SKM-1 (cell line): ENCODE measurements at regions not wholly inside any gene's neighbourhood (a gene's known extent, or its start where the extent isn't known, plus 50 kb on each side); places are given as distances from the start of the nearest gene placed in this dataset.
"Not testable (repeated sequence)": the region's sequence is repeated elsewhere in the genome, so short reads cannot be mapped to it uniquely, and the experiment has no call there.

Source experiments
- DNase-seq: peaks from one replicate; lab custom pipeline; 2025; ENCODE audit not compliant: unreplicated experiment; lab: John Stamatoyannopoulos, UW

- no peak for DNase-seq
Observed at GRCh38 chr6:140256248-140256647, 881.8 kb upstream of the CITED2 start.

DNA sequence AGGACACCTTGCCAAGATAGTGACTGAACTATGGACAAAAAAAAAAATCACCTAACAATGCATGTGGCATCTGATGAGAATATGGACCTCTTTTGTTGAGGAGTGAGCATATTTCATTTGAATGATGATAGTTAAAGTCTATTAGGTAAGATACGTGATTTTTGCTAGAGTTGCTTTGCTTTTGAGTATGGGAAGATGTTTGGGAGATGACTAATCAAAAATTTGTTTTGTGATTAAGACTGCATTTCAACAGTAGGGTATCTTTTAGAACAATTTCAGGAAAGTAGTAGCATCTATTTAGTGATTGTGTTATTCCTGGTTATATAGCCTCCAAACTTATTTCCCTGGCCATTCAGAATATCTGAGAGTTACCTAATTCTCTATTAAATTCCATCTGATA, 878.6 kb upstream of the CITED2 start:
- DNase-seq = no peak

GRCh38 chr6:140252099-140252498, 877.7 kb upstream of the CITED2 start:
- DNase-seq = no peak

DNA sequence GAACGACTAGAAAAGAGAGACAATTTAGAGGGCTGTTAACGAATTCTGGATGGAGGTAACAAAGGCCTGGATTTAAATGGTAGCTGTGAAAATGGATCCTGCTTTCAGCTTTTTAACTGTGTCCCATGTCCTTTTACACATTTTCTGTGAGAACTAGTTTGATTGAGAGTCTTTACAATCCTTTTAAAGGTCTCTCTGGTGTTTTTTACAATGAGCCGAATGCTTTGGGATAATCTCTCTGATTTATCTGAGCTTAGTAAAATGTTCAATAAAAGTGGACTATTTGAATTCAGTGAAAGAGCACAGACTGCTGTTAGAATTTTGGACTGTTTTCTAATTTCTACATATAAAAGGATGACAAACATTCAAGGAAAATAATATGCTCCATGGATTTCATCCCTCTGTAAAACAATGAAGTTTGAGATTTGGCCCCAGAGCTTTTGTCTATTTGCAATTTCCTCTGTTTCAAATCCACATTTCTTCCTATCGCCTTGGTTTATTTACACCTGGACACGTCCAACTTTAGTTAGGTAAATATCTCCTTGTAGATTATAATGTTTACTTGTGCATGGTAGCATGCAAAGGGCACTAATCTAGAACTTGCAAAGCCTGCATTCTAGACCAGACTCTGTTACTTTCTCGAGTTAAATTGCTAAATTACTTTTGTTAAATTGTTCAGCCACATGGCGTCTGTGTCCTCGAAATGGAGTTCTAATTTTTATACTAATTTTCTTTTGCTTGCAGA, 871.0 kb upstream of the CITED2 start:
- DNase-seq = no peak

DNA sequence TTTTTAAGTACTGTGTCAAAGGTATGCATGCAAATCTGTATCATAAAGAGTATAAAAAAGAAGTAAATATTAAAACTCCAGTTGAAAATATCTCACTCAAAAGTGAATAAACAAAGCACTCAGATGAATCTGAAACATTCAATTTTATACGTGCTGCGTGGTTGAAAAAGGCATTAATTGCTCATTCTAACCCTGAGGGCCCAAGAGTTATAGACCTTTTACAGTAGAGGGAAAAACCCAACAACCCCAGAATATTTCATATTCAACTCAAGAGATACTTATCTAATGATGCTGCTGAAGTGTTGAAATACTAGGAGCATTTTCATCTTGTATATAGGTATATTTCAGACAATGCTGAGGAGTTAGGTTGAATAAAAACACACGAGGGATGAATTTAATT, 862.8 kb upstream of the CITED2 start:
- DNase-seq = no peak

DNA sequence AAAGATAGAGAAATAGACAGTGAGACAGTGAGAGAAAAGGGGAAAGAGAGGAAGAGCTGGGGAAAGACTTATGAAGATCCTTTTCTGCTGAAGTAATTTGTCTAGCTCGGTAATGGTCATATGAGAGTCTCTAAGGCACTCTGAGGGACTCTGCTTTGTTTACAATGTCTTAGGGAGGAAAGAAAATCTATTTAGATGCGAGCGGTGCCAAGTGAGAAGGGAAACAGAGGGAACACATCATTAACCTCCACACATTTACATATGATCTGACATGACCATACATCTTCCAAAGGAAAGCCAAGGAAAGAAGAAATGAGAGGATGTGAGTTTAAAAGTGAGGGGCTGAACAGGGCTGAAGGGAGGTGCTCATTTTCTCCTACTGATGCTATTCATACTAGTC, 862.3 kb upstream of the CITED2 start:
- DNase-seq = no peak

- DNase-seq = no peak
Observed at GRCh38 chr6:140230282-140230681, 855.8 kb upstream of the CITED2 start.

DNA sequence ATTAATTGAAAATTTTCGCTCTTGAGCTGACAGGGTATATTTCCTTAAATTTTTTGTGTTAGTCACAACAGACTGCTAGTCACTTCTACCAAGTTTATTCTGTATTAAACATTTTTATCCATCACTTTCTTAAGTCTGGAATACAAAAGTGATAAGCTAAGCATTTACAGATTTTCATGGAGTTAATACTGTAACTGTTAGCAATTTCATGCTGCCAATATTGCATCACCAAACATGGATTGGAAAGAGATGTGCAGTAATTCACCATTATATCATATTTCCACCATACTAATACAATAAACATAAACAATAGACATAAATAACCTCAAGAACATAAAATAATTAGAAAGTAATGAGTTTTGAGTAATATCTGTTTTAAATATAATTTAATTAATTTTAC, 854.0 kb upstream of the CITED2 start:
- no peak for DNase-seq

DNA sequence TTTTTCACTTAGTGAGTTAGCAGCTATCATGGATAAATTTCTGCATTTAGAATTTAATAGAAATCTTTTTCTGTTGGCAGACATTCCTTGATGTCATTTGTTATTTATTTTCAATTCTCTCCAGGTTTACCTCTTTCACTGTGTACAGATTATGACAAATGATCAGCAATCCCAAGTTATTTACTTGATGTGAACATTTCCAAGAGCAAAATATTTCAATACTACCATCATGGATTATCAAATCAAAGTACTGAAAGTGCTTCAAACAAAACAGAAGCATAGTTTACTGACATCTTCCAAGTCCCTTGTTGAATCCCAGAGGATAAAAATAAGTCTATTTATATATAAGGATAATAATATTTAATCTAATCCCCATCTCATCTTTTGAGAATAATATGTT, 852.2 kb upstream of the CITED2 start:
- no peak for DNase-seq

DNA sequence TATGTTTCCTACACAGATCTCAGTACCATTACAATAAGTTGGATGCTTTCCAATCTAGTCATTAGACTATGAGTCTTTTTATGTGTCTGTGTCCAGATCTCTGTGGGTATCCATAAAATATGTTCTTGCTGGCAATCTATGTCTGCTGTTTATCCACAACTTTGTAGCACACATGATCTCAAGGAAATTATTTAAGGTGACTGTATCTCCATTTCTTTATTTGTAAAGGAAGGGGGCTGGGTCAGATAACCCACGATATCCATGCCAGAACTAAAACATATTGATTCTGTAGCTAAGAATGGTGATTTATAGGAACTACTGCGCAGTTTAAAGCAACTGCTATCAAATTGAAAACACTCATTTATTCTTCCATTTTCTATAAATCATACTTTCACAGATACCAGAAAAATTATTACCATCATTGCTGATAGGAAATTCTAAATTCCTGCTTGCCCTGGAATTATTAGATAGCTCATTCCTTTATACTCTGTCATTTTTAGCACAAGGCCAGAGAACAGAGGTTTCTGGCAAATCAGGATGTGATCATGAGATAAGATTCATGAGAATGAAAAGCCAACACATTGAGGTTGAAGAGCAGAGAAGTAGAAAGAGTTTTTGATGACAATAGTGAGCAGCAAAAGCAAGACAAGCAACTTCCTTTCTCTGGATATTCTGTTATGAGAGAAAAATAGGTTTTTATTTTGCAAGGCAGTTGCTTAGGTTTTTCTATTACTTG, 851.4 kb upstream of the CITED2 start:
- DNase-seq = no peak

DNA sequence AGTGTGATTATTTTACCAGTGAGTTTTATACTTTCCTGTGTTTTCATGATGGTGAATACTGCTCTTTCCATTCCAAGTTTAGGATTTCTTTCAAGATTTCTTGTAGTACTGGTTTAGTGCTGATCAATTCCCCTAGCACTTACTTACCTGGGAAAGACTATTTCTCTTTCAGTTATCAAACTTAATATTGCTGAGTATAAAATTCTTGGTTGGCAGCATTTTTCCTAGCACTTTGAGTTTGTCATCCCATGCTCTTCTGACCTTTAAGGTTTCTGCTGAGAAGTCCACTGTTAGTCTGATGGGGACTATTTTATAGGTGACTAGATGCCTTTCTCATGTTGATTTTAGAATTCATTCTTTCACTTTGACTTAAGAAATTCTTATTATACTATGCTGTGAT, 842.8 kb upstream of the CITED2 start:
- DNase-seq = no peak

- no peak for DNase-seq
Observed at GRCh38 chr6:140209775-140210174, 835.3 kb upstream of the CITED2 start.

- no peak for DNase-seq
Observed at GRCh38 chr6:140208286-140208685, 833.8 kb upstream of the CITED2 start.

DNA sequence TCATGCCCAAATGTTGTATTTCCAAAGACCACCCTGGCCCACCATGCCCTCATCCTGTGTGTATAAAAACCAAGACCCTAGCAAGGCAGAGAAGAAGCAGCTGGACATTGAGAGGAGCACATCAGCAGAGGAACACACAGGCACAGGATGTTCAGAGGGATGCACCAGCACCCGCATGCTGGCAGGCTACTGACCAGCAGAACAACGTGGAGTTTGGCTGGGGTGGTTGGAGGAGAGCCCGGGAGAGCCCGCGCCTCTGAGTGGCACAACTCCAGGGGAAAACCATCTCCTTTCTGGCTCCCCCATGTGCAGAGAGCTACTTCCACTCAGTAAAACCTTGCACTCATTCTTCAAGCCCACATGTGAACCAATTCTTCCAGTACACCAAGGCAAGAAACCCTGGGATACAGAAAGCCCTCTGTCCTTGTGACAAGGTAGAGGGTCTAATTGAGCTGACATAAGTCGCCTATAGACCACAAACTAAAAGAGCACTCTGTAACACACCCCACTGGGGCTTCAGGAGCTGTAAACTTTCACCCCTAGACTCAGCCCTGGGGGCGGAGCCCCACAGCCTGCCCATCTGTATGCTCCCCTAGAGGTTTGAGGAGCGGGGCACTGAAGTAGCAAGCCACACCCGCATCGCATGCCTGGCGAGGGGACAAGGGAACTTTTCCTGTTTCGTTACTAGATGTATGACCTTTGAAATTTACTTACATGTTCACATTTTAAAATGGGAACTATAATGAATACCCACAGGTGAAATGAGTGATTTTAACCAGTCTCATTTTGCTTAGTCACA, 831.5 kb upstream of the CITED2 start:
- DNase-seq = no peak

- DNase-seq = no peak
Observed at GRCh38 chr6:140204154-140204553, 829.7 kb upstream of the CITED2 start.

DNA sequence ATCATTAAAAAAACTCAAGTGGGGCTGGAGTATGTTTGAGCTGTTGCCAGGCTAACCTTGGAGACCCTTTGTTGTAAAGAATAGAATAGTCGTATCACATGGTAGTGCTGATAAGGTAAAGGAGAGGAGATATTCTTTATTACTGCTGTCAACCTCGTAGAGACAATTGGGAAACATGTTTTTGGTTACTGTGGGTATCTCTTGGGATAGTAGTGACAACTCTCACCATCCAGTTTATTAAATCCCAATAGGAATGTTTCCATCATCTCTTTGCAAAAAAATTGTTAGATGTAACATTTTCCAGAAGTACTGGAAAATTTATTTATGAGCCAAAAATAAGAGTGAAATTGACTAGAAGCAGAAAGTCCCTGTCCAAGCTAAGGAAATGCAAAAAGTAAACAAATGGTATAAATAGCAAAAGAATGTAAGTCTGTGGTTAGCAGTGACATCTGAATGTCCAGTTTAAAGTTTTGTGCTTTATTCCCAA, 829.3 kb upstream of the CITED2 start:
- DNase-seq = no peak

GRCh38 chr6:140202964-140203515, 828.6 kb upstream of the CITED2 start:
- no peak for DNase-seq

GRCh38 chr6:140201787-140202458, 827.5 kb upstream of the CITED2 start:
- no peak for DNase-seq

GRCh38 chr6:140193269-140193668, 818.8 kb upstream of the CITED2 start:
- DNase-seq = no peak

- DNase-seq = no peak
Observed at GRCh38 chr6:140192018-140192417, 817.6 kb upstream of the CITED2 start.

- DNase-seq = not testable (repeated sequence)
Observed at GRCh38 chr6:140189263-140189662, 814.8 kb upstream of the CITED2 start.
